Fibroblast of villous mesenchyme (primary cell): ENCODE measurements at regions not wholly inside any gene's neighbourhood (a gene's known extent, or its start where the extent isn't known, plus 50 kb on each side); places are given as distances from the start of the nearest gene placed in this dataset.

Experiments
- DNase-seq: peaks from one replicate; pipeline ENCODE4 v3.0.0-alpha.2; 2010; ENCODE audit warnings: low read depth
- H3K4me3 ChIP-seq: 2 replicates; pipeline ENCODE4 v1.5.1; 2011; ENCODE audit warnings: low read depth, mild to moderate bottlenecking, low read length
- CTCF ChIP-seq: IDR thresholded peaks from 2 replicates; pipeline ENCODE4 v1.5.1; 2012; ENCODE audit warnings: low read depth, mild to moderate bottlenecking, low read length; ENCODE audit not compliant: insufficient read depth

- no peak for TF ChIP-seq CTCF
- DNase-seq, result no peak
- no peak overlapping the region for H3K4me3 ChIP-seq
These were observed 244.5 kb upstream of the ID2 start for GRCh38 chr2:8437228-8437948.

GRCh38 chr2:8437949-8438400 is 243.9 kb upstream of the ID2 start:
- H3K4me3 ChIP-seq, result no peak overlapping the region
- no peak for DNase-seq
- no peak for TF ChIP-seq CTCF

GRCh38 chr2:8438476-8438875 is 243.4 kb upstream of the ID2 start:
- H3K4me3 ChIP-seq, result no peak overlapping the region
- TF ChIP-seq CTCF, result no peak
- no peak for DNase-seq

- H3K4me3 ChIP-seq, result no peak overlapping the region
- TF ChIP-seq CTCF, result no peak
- no peak for DNase-seq
These were observed 242.9 kb upstream of the ID2 start for GRCh38 chr2:8438996-8439395.

- DNase-seq, result no peak
- no peak overlapping the region for H3K4me3 ChIP-seq
- TF ChIP-seq CTCF, result no peak
These were observed 241.7 kb upstream of the ID2 start for GRCh38 chr2:8440029-8440778.

- DNase-seq, result no peak
- no peak overlapping the region for H3K4me3 ChIP-seq
- no peak for TF ChIP-seq CTCF
These were observed 240.5 kb upstream of the ID2 start for GRCh38 chr2:8441371-8441770.
